IMR-90 (cell line): ENCODE measurements at regions not wholly inside any gene's neighbourhood (a gene's known extent, or its start where the extent isn't known, plus 50 kb on each side); places are given as distances from the start of the nearest gene placed in this dataset.

Experiments
- ATAC-seq: fragments of 200-7000 bp; cut with Tn5 transposase; 2 replicates; pipeline ENCODE4 v1.9.1; 2020; ENCODE audit warnings: low read depth, mild to moderate bottlenecking, moderate library complexity
- BruUV-seq: library from RNA; stranded (reverse); fragments of 400-500 nt; replicated peaks from 2 replicates; lab custom pipeline; 2021; lab: Mats Ljungman, UMichigan
- CTCF ChIA-PET: fragments of 300-600 bp; formaldehyde crosslinking; extraction: SDS; loops from one replicate; lab custom pipeline; 2021; ENCODE audit warnings: antibody characterized with exemption; lab: Yijun Ruan, JAX
- POLR2A ChIA-PET: fragments of 300-600 bp; sonication (Branson Sonifier 250); formaldehyde crosslinking; loops from one replicate; lab custom pipeline; 2022; ENCODE audit warnings: antibody characterized with exemption; ENCODE audit not compliant: unreplicated experiment; lab: Charles Lee
- DNase-seq: peaks from one replicate; pipeline ENCODE4 v3.0.0; 2013
- H2AFZ ChIP-seq: replicated peaks from 2 replicates; pipeline ENCODE3; 2013; ENCODE audit warnings: low read length, mild to moderate bottlenecking; ENCODE audit not compliant: poor library complexity
- H2AK5ac ChIP-seq: 2 replicates; pipeline ENCODE4 v1.6.1; 2013; ENCODE audit warnings: low read depth, low read length, inconsistent platforms
- H2AK9ac ChIP-seq: replicated peaks from 2 replicates; pipeline ENCODE3; 2013; ENCODE audit warnings: mild to moderate bottlenecking, low read depth, low read length, moderate library complexity; ENCODE audit not compliant: poor library complexity
- H2BK120ac ChIP-seq: 2 replicates; pipeline ENCODE4 v1.6.1; 2013; ENCODE audit warnings: low read depth, low read length, inconsistent platforms
- H2BK15ac ChIP-seq: 3 replicates; pipeline ENCODE4 v1.6.1; 2013; ENCODE audit warnings: low read depth, low read length, inconsistent platforms
- H2BK20ac ChIP-seq: 2 replicates; pipeline ENCODE4 v1.6.1; 2013; ENCODE audit warnings: low read depth, mild to moderate bottlenecking, inconsistent platforms, low read length, moderate library complexity
- H2BK5ac ChIP-seq: 2 replicates; pipeline ENCODE4 v1.6.1; 2013; ENCODE audit warnings: mild to moderate bottlenecking, low read depth, low read length, inconsistent platforms; ENCODE audit not compliant: poor library complexity, severe bottlenecking
- H3K14ac ChIP-seq: replicated peaks from 2 replicates; pipeline ENCODE4 v1.6.1; 2013; ENCODE audit warnings: low read depth, low read length, inconsistent platforms
- H3K18ac ChIP-seq: 2 replicates; pipeline ENCODE4 v1.6.1; 2013; ENCODE audit warnings: low read depth, low read length, control low read depth
- H3K23ac ChIP-seq: 2 replicates; pipeline ENCODE4 v1.6.1; 2013; ENCODE audit warnings: low read depth, low read length, inconsistent platforms
- H3K27ac ChIP-seq: 2 replicates; pipeline ENCODE4 v1.5.1; 2013; ENCODE audit warnings: mild to moderate bottlenecking, control low read depth, low read length; ENCODE audit not compliant: insufficient read depth
- H3K27me3 ChIP-seq: 2 replicates; pipeline ENCODE4 v1.6.1; 2013; ENCODE audit warnings: low read length; ENCODE audit not compliant: control insufficient read depth, insufficient read depth
- H3K36me3 ChIP-seq: 2 replicates; pipeline ENCODE4 v1.6.1; 2013; ENCODE audit warnings: low read length, mixed read lengths; ENCODE audit not compliant: control insufficient read depth, insufficient read depth
- H3K4ac ChIP-seq: 2 replicates; pipeline ENCODE4 v1.6.1; 2013; ENCODE audit warnings: low read depth, low read length, inconsistent platforms
- H3K4me1 ChIP-seq: 2 replicates; pipeline ENCODE4 v1.6.1; 2013; ENCODE audit warnings: low read length, mixed read lengths; ENCODE audit not compliant: control insufficient read depth, insufficient read depth
- H3K4me2 ChIP-seq: 2 replicates; pipeline ENCODE4 v1.6.1; 2013; ENCODE audit warnings: low read depth, mild to moderate bottlenecking, control low read depth, low read length, moderate library complexity
- H3K4me3 ChIP-seq: 2 replicates; pipeline ENCODE4 v1.5.1; 2013; ENCODE audit warnings: low read depth, mild to moderate bottlenecking, control low read depth, low read length, moderate library complexity; ENCODE audit not compliant: insufficient read depth
- H3K56ac ChIP-seq: 2 replicates; pipeline ENCODE4 v1.6.1; 2013; ENCODE audit warnings: low read length, inconsistent platforms; ENCODE audit not compliant: insufficient read depth; ENCODE audit errors: extremely low read depth
- H3K79me1 ChIP-seq, 2 experiments: 2 replicates each; pipeline ENCODE4 v1.6.1; 2013; ENCODE audit warnings: low read length in 2 of 2, inconsistent platforms in 1 of 2, low read depth in 1 of 2
- H3K9ac ChIP-seq: 2 replicates; pipeline ENCODE4 v1.6.1; 2013; ENCODE audit warnings: low read depth, low read length, control low read depth
- H3K9me1 ChIP-seq: 2 replicates; pipeline ENCODE4 v1.6.1; 2013; ENCODE audit warnings: low read length, inconsistent platforms; ENCODE audit not compliant: insufficient read depth
- H3K9me3 ChIP-seq: 2 replicates; pipeline ENCODE4 v1.6.1; 2013; ENCODE audit warnings: low read length; ENCODE audit not compliant: control insufficient read depth, insufficient read depth
- H4K20me1 ChIP-seq: 2 replicates; pipeline ENCODE4 v1.6.1; 2013; ENCODE audit warnings: low read length, inconsistent platforms; ENCODE audit not compliant: insufficient read depth
- H4K5ac ChIP-seq: 2 replicates; pipeline ENCODE4 v1.6.1; 2013; ENCODE audit warnings: mild to moderate bottlenecking, low read depth, low read length, control low read depth
- H4K8ac ChIP-seq, 2 experiments: 2 replicates each; pipeline ENCODE4 v1.6.1; 2013; ENCODE audit warnings: low read depth in 2 of 2, low read length in 2 of 2, control low read depth in 1 of 2, inconsistent platforms in 1 of 2
- H4K91ac ChIP-seq: 2 replicates; pipeline ENCODE4 v1.6.1; 2013; ENCODE audit warnings: low read depth, low read length, inconsistent platforms; ENCODE audit not compliant: insufficient read depth
- BHLHE40 ChIP-seq: fragments of 150-350 bp; IDR thresholded peaks from 2 replicates; pipeline ENCODE4 v1.6.1; 2016; ENCODE audit warnings: mild to moderate bottlenecking, low read depth, low read length
- CEBPB ChIP-seq: IDR thresholded peaks from 2 replicates; pipeline ENCODE4 v1.6.1; 2012; ENCODE audit warnings: low read depth, low read length, improper control_type of control experiment
- CHD1 ChIP-seq: IDR thresholded peaks from 2 replicates; pipeline ENCODE4 v1.6.1; 2012; ENCODE audit warnings: low read depth, low read length, improper control_type of control experiment
- CTCF ChIP-seq: conservative IDR thresholded peaks from 2 replicates; pipeline ENCODE4 v1.5.1; 2012; ENCODE audit warnings: mild to moderate bottlenecking, low read depth, low read length, improper control_type of control experiment
- ELK1 ChIP-seq: fragments of 150-350 bp; IDR thresholded peaks from 2 replicates; pipeline ENCODE4 v1.6.1; 2016; ENCODE audit warnings: low read depth, mild to moderate bottlenecking, low read length, moderate library complexity, borderline replicate concordance
- FOS ChIP-seq: fragments of 150-350 bp; IDR thresholded peaks from 2 replicates; pipeline ENCODE4 v1.6.1; 2016; ENCODE audit warnings: low read depth, low read length
- MAFK ChIP-seq: IDR thresholded peaks from 2 replicates; pipeline ENCODE4 v1.6.1; 2012; ENCODE audit warnings: low read depth, low read length, improper control_type of control experiment
- MAZ ChIP-seq: IDR thresholded peaks from 2 replicates; pipeline ENCODE4 v1.6.1; 2012; ENCODE audit warnings: low read depth, mild to moderate bottlenecking, low read length, improper control_type of control experiment, moderate library complexity, borderline replicate concordance
- MXI1 ChIP-seq: IDR thresholded peaks from 2 replicates; pipeline ENCODE4 v1.6.1; 2012; ENCODE audit warnings: low read depth, mild to moderate bottlenecking, low read length, moderate library complexity, borderline replicate concordance
- NFE2L2 ChIP-seq: fragments of 150-350 bp; IDR thresholded peaks from 2 replicates; pipeline ENCODE4 v1.6.1; 2016; ENCODE audit warnings: low read depth, mild to moderate bottlenecking, low read length
- POLR2A ChIP-seq: IDR thresholded peaks from 2 replicates; pipeline ENCODE4 v1.6.1; 2012; ENCODE audit warnings: mild to moderate bottlenecking, low read depth, low read length
- RAD21 ChIP-seq: IDR thresholded peaks from 2 replicates; pipeline ENCODE4 v1.6.1; 2012; ENCODE audit warnings: low read length, improper control_type of control experiment
- RCOR1 ChIP-seq: IDR thresholded peaks from 2 replicates; pipeline ENCODE4 v1.6.1; 2012; ENCODE audit warnings: mild to moderate bottlenecking, low read length, improper control_type of control experiment; ENCODE audit not compliant: insufficient replicate concordance
- RFX5 ChIP-seq: IDR thresholded peaks from 2 replicates; pipeline ENCODE4 v1.8.0; 2012; ENCODE audit warnings: low read depth, mild to moderate bottlenecking, low read length, moderate library complexity
- SMC3 ChIP-seq: fragments of 150-350 bp; IDR thresholded peaks from 2 replicates; pipeline ENCODE4 v1.6.1; 2016; ENCODE audit warnings: low read depth, mild to moderate bottlenecking, antibody characterized with exemption, low read length, moderate library complexity
- WGBS, 2 experiments: methylation state at CpG; one replicate each; pipeline versions ENCODE4 v1.1.5 to v1.1.7; 2013; ENCODE audit warnings: missing lambda C conversion rate in 2 of 2; ENCODE audit not compliant: insufficient read length in 1 of 2; ENCODE audit errors: extremely low coverage in 2 of 2; 5-methylcytosine and 5-hydroxymethylcytosine counted together
- dilution Hi-C: fragments of 300-500 bp; cut with HindIII; formaldehyde crosslinking; loops from one replicate; pipeline ENCODE4 v1.14.3; 2018; ENCODE audit warnings: low sequenced_read_pairs; ENCODE audit not compliant: unreplicated experiment
- in situ Hi-C: fragments of 300-500 bp; cut with MboI; formaldehyde crosslinking; loops from 3 replicates; pipeline ENCODE4 v1.14.3; 2019; ENCODE audit warnings: low sequenced_read_pairs, inconsistent platforms, mixed read lengths
- intact Hi-C: fragments of 100-400 bp; cut with micrococcal nuclease; formaldehyde crosslinking; loops from 2 replicates; pipeline ENCODE4 v1.10.0; 2022

GRCh38 chrX:1902901-1903235 is 288.0 kb downstream of the ASMT start:
- Histone ChIP-seq H3K4me2 (no peak overlapping the region), H4K20me1 (no peaks in the 10 kb centered on the region), H3K18ac (no peak overlapping the region), H4K91ac (no peak overlapping the region), H2BK120ac (no peak overlapping the region), H3K23ac (no peak overlapping the region), H3K4me1 (no peaks in the 10 kb centered on the region), H3K4ac (no peak overlapping the region), H4K5ac (no peak overlapping the region), H3K36me3 (no peaks in the 10 kb centered on the region), H2AK9ac (no peak overlapping the region), H3K4me3 (no peak overlapping the region), H3K9me1 (no peaks in the 10 kb centered on the region), H3K79me1 (no peaks in the 10 kb centered on the region), H2AK5ac (no peak overlapping the region), H2BK15ac (no peak overlapping the region), H3K14ac (no peak overlapping the region), H2BK5ac (no peak overlapping the region), H3K56ac (no peak overlapping the region), H3K9me3 (peaks cover 29% of the 10 kb centered on the region), H2AFZ (no peak overlapping the region), H2BK20ac (no peak overlapping the region), H3K9ac (no peak overlapping the region), H4K8ac (no peak overlapping the region), H3K27me3 (no peaks in the 10 kb centered on the region), H3K27ac (no peak overlapping the region)
- in situ Hi-C loops (no loop called here), dilution Hi-C loops (no loop called here), intact Hi-C loops (no loop called here)
- ChIA-PET POLR2A (no interaction called here), CTCF (no interaction called here)
- no peak for DNase-seq
- BruUV-seq = no TSS peak
- TF ChIP-seq CEBPB = no peak
- TF ChIP-seq CHD1 = no peak
- TF ChIP-seq MAFK = no peak
- TF ChIP-seq POLR2A = no peak
- TF ChIP-seq MAZ = no peak
- no peak for TF ChIP-seq CTCF
- TF ChIP-seq FOS = no peak
- TF ChIP-seq BHLHE40 = no peak
- TF ChIP-seq ELK1 = no peak
- no peak for TF ChIP-seq NFE2L2
- TF ChIP-seq RCOR1 = no peak
- TF ChIP-seq RAD21 = no peak
- no peak for TF ChIP-seq SMC3
- TF ChIP-seq RFX5 = no peak
- no peak for TF ChIP-seq MXI1
- ATAC-seq = no peak
- WGBS, 2 experiments = no CpG with 5 or more reads among the region's 7 CpGs
